Mesodermal cell (in vitro differentiated cells): ENCODE measurements at regions not wholly inside any gene's neighbourhood (a gene's known extent, or its start where the extent isn't known, plus 50 kb on each side); places are given as distances from the start of the nearest gene placed in this dataset.
"Not testable (repeated sequence)": the region's sequence is repeated elsewhere in the genome, so short reads cannot be mapped to it uniquely, and the experiment has no call there.

Experiments used
- H3K27ac ChIP-seq: 2 replicates; pipeline ENCODE4 v1.7.0; 2013; ENCODE audit warnings: mild to moderate bottlenecking, low read depth, low read length, moderate library complexity; ENCODE audit not compliant: severe bottlenecking
- H3K36me3 ChIP-seq: 2 replicates; pipeline ENCODE4 v1.7.1; 2013; ENCODE audit warnings: mild to moderate bottlenecking, low read length, moderate library complexity; ENCODE audit not compliant: control insufficient read depth, insufficient read depth
- H3K4me1 ChIP-seq: one replicate; pipeline ENCODE4 v1.7.1; 2013; ENCODE audit warnings: mild to moderate bottlenecking, low read length; ENCODE audit not compliant: insufficient read depth, control insufficient read depth, poor library complexity, severe bottlenecking
- H3K4me3 ChIP-seq: 2 replicates; pipeline ENCODE4 v1.7.0; 2013; ENCODE audit warnings: low read length, control low read depth, mild to moderate bottlenecking; ENCODE audit not compliant: insufficient read depth, poor library complexity, severe bottlenecking; ENCODE audit errors: extremely low read depth
- H3K9me3 ChIP-seq: 2 replicates; pipeline ENCODE4 v1.7.1; 2013; ENCODE audit warnings: mild to moderate bottlenecking, low read length, moderate library complexity; ENCODE audit not compliant: control insufficient read depth
- WGBS, 2 experiments: methylation state at CpG; one replicate each; pipeline ENCODE4 v1.1.5; 2013; ENCODE audit warnings: missing lambda C conversion rate in 2 of 2; ENCODE audit not compliant: insufficient coverage in 2 of 2; 5-methylcytosine and 5-hydroxymethylcytosine counted together

DNA sequence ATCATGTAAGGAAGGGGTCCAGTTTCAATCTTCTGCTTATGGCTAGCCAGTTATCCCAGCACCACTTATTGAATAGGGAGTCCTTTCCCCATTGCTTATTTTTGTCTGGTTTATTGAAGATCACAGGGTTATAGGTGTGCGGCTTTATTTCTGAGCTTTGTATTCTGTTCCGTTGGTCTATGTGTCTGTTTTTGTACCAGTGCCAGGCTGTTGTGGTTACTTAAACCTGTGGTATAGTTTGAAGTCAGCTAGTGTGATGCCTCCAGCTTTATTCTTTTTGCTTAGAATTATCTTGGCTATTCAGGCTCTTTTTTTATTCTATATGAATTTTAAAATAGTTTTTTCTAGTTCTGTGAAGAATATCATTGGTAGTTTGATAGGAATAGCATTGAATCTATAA lies 234.6 kb upstream of the CASK start:
- no CpG with 5 or more reads among the region's 2 CpGs for WGBS, 2 experiments
- H3K4me1 ChIP-seq, H3K27ac ChIP-seq, H3K36me3 ChIP-seq, H3K4me3 ChIP-seq, H3K9me3 ChIP-seq: not testable (repeated sequence)

GRCh38 chrX:42151808-42152207 lies 228.5 kb upstream of the CASK start:
- H3K36me3 ChIP-seq = no peaks in the 10 kb centered on the region
- H3K4me1 ChIP-seq = no peaks in the 10 kb centered on the region
- H3K27ac ChIP-seq = no peak overlapping the region
- whole genome bisulfite sequencing, 2 experiments = no CpG with 5 or more reads among the region's 3 CpGs
- H3K4me3 ChIP-seq = no peak overlapping the region
- no peaks in the 10 kb centered on the region for H3K9me3 ChIP-seq

- Histone ChIP-seq H3K9me3 (no peaks in the 10 kb centered on the region), H3K4me1 (no peaks in the 10 kb centered on the region), H3K4me3 (no peak overlapping the region), H3K27ac (no peak overlapping the region), H3K36me3 (no peaks in the 10 kb centered on the region)
- 100% methylated on average over 4 of the region's 4 CpGs; no CpG with 5 or more reads in 1 of the 2 experiments for WGBS, 2 experiments
These were observed 226.4 kb upstream of the CASK start for GRCh38 chrX:42149765-42150164.

DNA sequence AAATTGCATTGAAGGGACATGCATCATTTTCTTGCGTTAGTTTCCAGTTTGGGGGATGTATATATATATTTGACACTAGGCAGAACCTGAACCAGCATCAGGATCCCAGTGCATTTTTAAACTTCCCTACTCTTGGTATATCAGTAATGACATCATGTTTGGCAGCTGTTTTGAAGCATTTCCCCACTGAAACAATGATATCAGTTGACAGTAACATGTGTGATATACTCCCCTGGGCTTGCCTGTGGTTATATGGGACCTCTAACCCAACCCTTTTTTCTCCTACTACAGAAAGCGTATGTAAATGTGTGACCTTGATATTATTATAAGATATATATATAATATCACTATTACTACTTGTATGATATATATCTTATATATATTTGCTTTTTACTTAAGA lies 225.9 kb upstream of the CASK start:
- Histone ChIP-seq H3K9me3 (no peaks in the 10 kb centered on the region), H3K4me3 (no peak overlapping the region), H3K27ac (no peak overlapping the region), H3K36me3 (no peaks in the 10 kb centered on the region), H3K4me1 (no peaks in the 10 kb centered on the region)
- no CpG with 5 or more reads among the region's 2 CpGs for WGBS, 2 experiments

GRCh38 chrX:42143866-42144592 lies 220.7 kb upstream of the CASK start:
- no peaks in the 10 kb centered on the region for H3K4me1 ChIP-seq
- H3K9me3 ChIP-seq = no peaks in the 10 kb centered on the region
- H3K27ac ChIP-seq = peak overlapping the region; percentile 62
- WGBS, 2 experiments = 40 to 80% methylated on average over 1 of the region's 5 CpGs
- H3K36me3 ChIP-seq = no peaks in the 10 kb centered on the region
- no peak overlapping the region for H3K4me3 ChIP-seq

GRCh38 chrX:42140320-42140719 lies 217.0 kb upstream of the CASK start:
- no peak overlapping the region for H3K27ac ChIP-seq
- H3K4me3 ChIP-seq = no peak overlapping the region
- H3K36me3 ChIP-seq = no peaks in the 10 kb centered on the region
- no peaks in the 10 kb centered on the region for H3K9me3 ChIP-seq
- no peaks in the 10 kb centered on the region for H3K4me1 ChIP-seq

GRCh38 chrX:42135583-42136228 lies 212.4 kb upstream of the CASK start:
- WGBS, 2 experiments = no CpG with 5 or more reads among the region's 1 CpG
- Histone ChIP-seq H3K4me3 (no peak overlapping the region), H3K9me3 (no peaks in the 10 kb centered on the region), H3K4me1 (no peaks in the 10 kb centered on the region), H3K27ac (no peak overlapping the region), H3K36me3 (no peaks in the 10 kb centered on the region)

GRCh38 chrX:42131856-42132255 lies 208.5 kb upstream of the CASK start:
- Histone ChIP-seq H3K4me3 (no peak overlapping the region), H3K27ac (no peak overlapping the region), H3K36me3 (no peaks in the 10 kb centered on the region), H3K4me1 (no peaks in the 10 kb centered on the region), H3K9me3 (no peaks in the 10 kb centered on the region)

DNA sequence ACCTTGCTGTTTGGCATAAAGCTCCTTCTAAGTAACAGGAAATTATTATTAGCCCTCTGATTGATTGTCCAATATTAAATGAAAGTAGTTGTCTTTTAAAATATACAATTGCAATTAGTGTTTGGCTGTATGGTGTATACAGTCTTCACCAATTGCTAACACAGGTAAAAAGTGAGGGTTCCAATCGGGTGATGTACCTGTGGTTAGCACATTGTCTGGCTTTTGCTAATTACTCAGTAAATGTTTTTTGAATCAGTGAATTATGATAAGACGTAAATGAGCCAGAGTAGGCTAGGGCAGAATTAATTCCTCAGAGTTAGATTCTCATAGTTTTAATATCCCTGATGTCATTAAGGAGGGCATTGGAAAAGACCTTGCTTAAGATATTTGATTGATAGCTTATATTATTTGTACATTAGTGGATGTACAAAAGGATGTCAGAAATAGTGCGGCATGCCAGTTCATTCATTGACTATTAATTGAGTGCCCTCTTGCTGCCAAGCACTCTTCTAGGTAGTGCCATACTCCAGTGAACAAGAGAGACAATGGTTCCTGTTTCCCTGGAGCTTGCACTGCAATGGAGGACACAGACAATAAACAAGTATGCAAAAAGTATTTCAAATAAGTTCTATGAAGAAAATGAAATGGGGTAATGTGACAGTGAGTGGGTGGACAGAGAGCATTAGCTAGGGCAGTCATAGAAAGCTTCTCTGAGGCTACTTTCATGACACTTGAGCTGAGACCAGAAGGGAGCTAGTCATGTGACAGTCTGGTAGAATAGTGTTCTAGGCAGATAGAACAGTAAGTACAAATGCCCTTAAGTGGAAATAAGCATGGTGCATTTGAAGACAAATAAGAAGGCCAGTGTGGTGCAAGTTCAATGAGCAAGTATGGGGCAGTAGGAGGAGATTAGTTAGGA lies 205.9 kb upstream of the CASK start:
- Histone ChIP-seq H3K27ac (no peak overlapping the region), H3K36me3 (no peaks in the 10 kb centered on the region), H3K4me3 (no peak overlapping the region), H3K4me1 (no peaks in the 10 kb centered on the region), H3K9me3 (no peaks in the 10 kb centered on the region)
- WGBS, 2 experiments = 86% methylated on average over 1 of the region's 3 CpGs; no CpG with 5 or more reads in 1 of the 2 experiments

- Histone ChIP-seq H3K9me3 (no peaks in the 10 kb centered on the region), H3K4me1 (no peaks in the 10 kb centered on the region), H3K4me3 (no peak overlapping the region), H3K27ac (no peak overlapping the region), H3K36me3 (no peaks in the 10 kb centered on the region)
- 77 to 95% methylated on average over 2 to 3 of the region's 4 CpGs for WGBS, 2 experiments
These were observed 205.2 kb upstream of the CASK start for GRCh38 chrX:42128587-42128986.
